ENCODE measurements at regions not wholly inside any gene's neighbourhood (a gene's known extent, or its start where the extent isn't known, plus 50 kb on each side); places are given as distances from the start of the nearest gene placed in this dataset.

DNA sequence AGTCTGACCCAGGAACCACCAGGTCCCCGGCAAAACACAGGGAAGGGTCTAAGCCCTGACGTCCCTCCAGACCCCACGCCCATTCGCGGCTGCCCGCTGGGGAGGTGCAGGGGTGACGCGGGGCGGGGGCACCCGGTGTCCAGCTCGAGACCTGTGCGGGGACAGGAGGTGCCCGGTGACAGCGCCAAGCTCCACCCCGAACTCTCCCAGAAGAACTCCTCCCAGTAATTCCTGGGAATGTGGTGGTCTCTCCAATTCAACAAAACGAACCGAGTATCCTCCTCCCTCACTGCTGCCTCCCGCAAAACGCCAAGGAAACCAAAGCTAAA, 164.1 kb upstream of the PDE10A start:
- TF ChIP-seq EZH2phosphoT487 (IDR thresholded peaks at IDR 0.05; ENCODE audit: low read depth): no peak
- TF ChIP-seq, protein P1, sequence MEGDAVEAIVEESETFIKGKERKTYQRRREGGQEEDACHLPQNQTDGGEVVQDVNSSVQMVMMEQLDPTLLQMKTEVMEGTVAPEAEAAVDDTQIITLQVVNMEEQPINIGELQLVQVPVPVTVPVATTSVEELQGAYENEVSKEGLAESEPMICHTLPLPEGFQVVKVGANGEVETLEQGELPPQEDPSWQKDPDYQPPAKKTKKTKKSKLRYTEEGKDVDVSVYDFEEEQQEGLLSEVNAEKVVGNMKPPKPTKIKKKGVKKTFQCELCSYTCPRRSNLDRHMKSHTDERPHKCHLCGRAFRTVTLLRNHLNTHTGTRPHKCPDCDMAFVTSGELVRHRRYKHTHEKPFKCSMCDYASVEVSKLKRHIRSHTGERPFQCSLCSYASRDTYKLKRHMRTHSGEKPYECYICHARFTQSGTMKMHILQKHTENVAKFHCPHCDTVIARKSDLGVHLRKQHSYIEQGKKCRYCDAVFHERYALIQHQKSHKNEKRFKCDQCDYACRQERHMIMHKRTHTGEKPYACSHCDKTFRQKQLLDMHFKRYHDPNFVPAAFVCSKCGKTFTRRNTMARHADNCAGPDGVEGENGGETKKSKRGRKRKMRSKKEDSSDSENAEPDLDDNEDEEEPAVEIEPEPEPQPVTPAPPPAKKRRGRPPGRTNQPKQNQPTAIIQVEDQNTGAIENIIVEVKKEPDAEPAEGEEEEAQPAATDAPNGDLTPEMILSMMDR (IDR thresholded peaks at IDR 0.05; ENCODE audit: low read depth, low read length): no peak

Measured in OCI-LY3 (cell line).